PC-9 (cell line): ENCODE measurements at regions not wholly inside any gene's neighbourhood (a gene's known extent, or its start where the extent isn't known, plus 50 kb on each side); places are given as distances from the start of the nearest gene placed in this dataset.

Source experiments
- BruUV-seq: library from RNA; stranded (reverse); fragments of 400-500 nt; replicated peaks from 2 replicates; lab custom pipeline; 2021; lab: Mats Ljungman, UMichigan
- CTCF ChIA-PET: fragments of 300-600 bp; sonication (Branson Sonifier 250); formaldehyde crosslinking; loops from one replicate; lab custom pipeline; 2022; ENCODE audit warnings: antibody characterized with exemption; lab: Charles Lee
- POLR2A ChIA-PET: fragments of 300-600 bp; sonication (Branson Sonifier 250); formaldehyde crosslinking; loops from one replicate; lab custom pipeline; 2022; ENCODE audit warnings: antibody characterized with exemption; ENCODE audit not compliant: unreplicated experiment; lab: Charles Lee
- DNase-seq, 2 experiments: peaks; one replicate each; pipeline versions ENCODE4 v3.0.0 to v3.0.0-alpha.2; 2015 to 2022; ENCODE audit warnings: mixed read lengths in 1 of 2
- H2AFZ ChIP-seq: fragments of 200-600 bp; sonication (generic); 2 replicates; pipeline ENCODE4 v1.8.1; 2017; ENCODE audit warnings: antibody characterized with exemption
- H3F3A ChIP-seq: fragments of 200-600 bp; sonication (generic); 2 replicates; pipeline ENCODE4 v1.8.1; 2017; ENCODE audit warnings: antibody characterized with exemption, mild to moderate bottlenecking, low read depth; ENCODE audit not compliant: insufficient read depth
- H3K27ac ChIP-seq: fragments of 200-600 bp; sonication (generic); 2 replicates; pipeline ENCODE4 v1.6.1; 2016; ENCODE audit warnings: mixed run types
- H3K27me3 ChIP-seq: fragments of 200-600 bp; sonication (generic); 2 replicates; pipeline ENCODE4 v1.6.1; 2016; ENCODE audit warnings: low read depth, mixed run types; ENCODE audit not compliant: insufficient read depth
- H3K36me3 ChIP-seq: fragments of 200-600 bp; sonication (generic); 2 replicates; pipeline ENCODE4 v1.6.1; 2016; ENCODE audit warnings: low read depth, mixed run types
- H3K4me1 ChIP-seq: fragments of 200-600 bp; sonication (generic); replicated peaks from 2 replicates; pipeline ENCODE4 v1.6.1; 2016; ENCODE audit warnings: mixed run types; ENCODE audit not compliant: insufficient read depth
- H3K4me2 ChIP-seq: fragments of 200-600 bp; sonication (generic); 2 replicates; pipeline ENCODE4 v1.6.1; 2017; ENCODE audit warnings: mixed run types
- H3K4me3 ChIP-seq: fragments of 200-600 bp; sonication (generic); 2 replicates; pipeline ENCODE4 v1.6.1; 2016; ENCODE audit warnings: mixed run types
- H3K79me2 ChIP-seq: fragments of 200-600 bp; sonication (generic); 2 replicates; pipeline ENCODE4 v1.6.1; 2017; ENCODE audit warnings: low read depth, mixed run types
- H3K9me2 ChIP-seq: fragments of 200-600 bp; sonication (generic); 2 replicates; pipeline ENCODE4 v1.8.1; 2017; ENCODE audit warnings: mild to moderate bottlenecking; ENCODE audit not compliant: insufficient read depth
- H3K9me3 ChIP-seq: fragments of 200-600 bp; sonication (generic); 2 replicates; pipeline ENCODE4 v1.8.1; 2016; ENCODE audit warnings: low read depth; ENCODE audit not compliant: insufficient read depth
- H4K20me1 ChIP-seq: fragments of 200-600 bp; sonication (generic); 2 replicates; pipeline ENCODE4 v1.8.1; 2017; ENCODE audit not compliant: insufficient read depth
- CTCF ChIP-seq: fragments of 200-600 bp; sonication (generic); conservative IDR thresholded peaks from 2 replicates; pipeline ENCODE4 v1.6.1; 2017; ENCODE audit warnings: mixed run types, antibody characterized with exemption, mild to moderate bottlenecking, moderate library complexity
- EZH2 ChIP-seq: fragments of 200-600 bp; sonication (generic); IDR thresholded peaks from 2 replicates; pipeline ENCODE4 v1.8.0; 2017; ENCODE audit warnings: antibody characterized with exemption, low read depth
- intact Hi-C: fragments of 100-400 bp; cut with micrococcal nuclease; formaldehyde crosslinking; loops from one replicate; pipeline ENCODE4 v1.10.0; 2022; ENCODE audit not compliant: unreplicated experiment

GRCh38 chr11:19350160-19350559, 109.4 kb upstream of the E2F8 start:
- no peaks in the 10 kb centered on the region for H3F3A ChIP-seq
- ChIA-PET POLR2A (no interaction called here), CTCF (no interaction called here)
- H3K36me3 ChIP-seq: no peaks in the 10 kb centered on the region
- H4K20me1 ChIP-seq: no peaks in the 10 kb centered on the region
- H3K4me3 ChIP-seq: no peak overlapping the region
- H3K9me2 ChIP-seq: no peaks in the 10 kb centered on the region
- peaks cover 19% of the 10 kb centered on the region for H3K27me3 ChIP-seq
- H2AFZ ChIP-seq: no peak overlapping the region
- H3K9me3 ChIP-seq: no peaks in the 10 kb centered on the region
- H3K27ac ChIP-seq: no peak overlapping the region
- no peak overlapping the region for H3K4me2 ChIP-seq
- 0 out of 2 replicates have a peak, but pooled peaks cover under 1% of the 10 kb centered on the region for H3K4me1 ChIP-seq
- BruUV-seq: no TSS peak
- intact Hi-C loops: no loop called here
- TF ChIP-seq EZH2 (no peak), CTCF (no peak)
- DNase-seq: no peak
- H3K79me2 ChIP-seq: no peaks in the 10 kb centered on the region

GRCh38 chr11:19349340-19350025, 108.7 kb upstream of the E2F8 start:
- Histone ChIP-seq H3K4me3 (no peak overlapping the region), H3K36me3 (no peaks in the 10 kb centered on the region), H3K9me2 (no peaks in the 10 kb centered on the region), H3K79me2 (no peaks in the 10 kb centered on the region), H3F3A (no peaks in the 10 kb centered on the region), H4K20me1 (no peaks in the 10 kb centered on the region), H2AFZ (no peak overlapping the region), H3K4me2 (no peak overlapping the region), H3K27me3 (peaks cover 24% of the 10 kb centered on the region), H3K9me3 (no peaks in the 10 kb centered on the region), H3K4me1 (0 out of 2 replicates have a peak, but pooled peaks cover 4% of the 10 kb centered on the region), H3K27ac (no peak overlapping the region)
- no TSS peak for BruUV-seq
- ChIA-PET CTCF (no interaction called here), POLR2A (no interaction called here)
- TF ChIP-seq EZH2 (no peak), CTCF (no peak)
- DNase-seq: no peak
- intact Hi-C loops: no loop called here

GRCh38 chr11:19347911-19348310, 107.2 kb upstream of the E2F8 start:
- no peaks in the 10 kb centered on the region for H3K9me3 ChIP-seq
- no peaks in the 10 kb centered on the region for H3F3A ChIP-seq
- intact Hi-C loops: no loop called here
- H2AFZ ChIP-seq: no peak overlapping the region
- H4K20me1 ChIP-seq: no peaks in the 10 kb centered on the region
- no peak overlapping the region for H3K4me2 ChIP-seq
- DNase-seq: no peak
- H3K27ac ChIP-seq: no peak overlapping the region
- no peak overlapping the region for H3K4me3 ChIP-seq
- no peaks in the 10 kb centered on the region for H3K36me3 ChIP-seq
- no peak for TF ChIP-seq EZH2
- no peak for TF ChIP-seq CTCF
- H3K27me3 ChIP-seq: peaks cover 24% of the 10 kb centered on the region
- no TSS peak for BruUV-seq
- H3K79me2 ChIP-seq: no peaks in the 10 kb centered on the region
- 0 out of 2 replicates have a peak, but pooled peaks cover 4% of the 10 kb centered on the region for H3K4me1 ChIP-seq
- no peaks in the 10 kb centered on the region for H3K9me2 ChIP-seq
- POLR2A ChIA-PET: no interaction called here
- CTCF ChIA-PET: no interaction called here
